H1 (cell line): ENCODE measurements at regions not wholly inside any gene's neighbourhood (a gene's known extent, or its start where the extent isn't known, plus 50 kb on each side); places are given as distances from the start of the nearest gene placed in this dataset.

Experiments used
- SAP30 ChIP-seq: fragments of 300-600 bp; sonication (generic); IDR thresholded peaks from 2 replicates; pipeline ENCODE4 v1.7.1; 2012; ENCODE audit warnings: low read length, moderate library complexity, mild to moderate bottlenecking, inconsistent platforms; ENCODE audit not compliant: insufficient read depth, insufficient replicate concordance
- SP2 ChIP-seq: IDR thresholded peaks from 2 replicates; pipeline ENCODE4 v1.6.1; 2012; ENCODE audit warnings: mild to moderate bottlenecking, low read length, inconsistent platforms

DNA sequence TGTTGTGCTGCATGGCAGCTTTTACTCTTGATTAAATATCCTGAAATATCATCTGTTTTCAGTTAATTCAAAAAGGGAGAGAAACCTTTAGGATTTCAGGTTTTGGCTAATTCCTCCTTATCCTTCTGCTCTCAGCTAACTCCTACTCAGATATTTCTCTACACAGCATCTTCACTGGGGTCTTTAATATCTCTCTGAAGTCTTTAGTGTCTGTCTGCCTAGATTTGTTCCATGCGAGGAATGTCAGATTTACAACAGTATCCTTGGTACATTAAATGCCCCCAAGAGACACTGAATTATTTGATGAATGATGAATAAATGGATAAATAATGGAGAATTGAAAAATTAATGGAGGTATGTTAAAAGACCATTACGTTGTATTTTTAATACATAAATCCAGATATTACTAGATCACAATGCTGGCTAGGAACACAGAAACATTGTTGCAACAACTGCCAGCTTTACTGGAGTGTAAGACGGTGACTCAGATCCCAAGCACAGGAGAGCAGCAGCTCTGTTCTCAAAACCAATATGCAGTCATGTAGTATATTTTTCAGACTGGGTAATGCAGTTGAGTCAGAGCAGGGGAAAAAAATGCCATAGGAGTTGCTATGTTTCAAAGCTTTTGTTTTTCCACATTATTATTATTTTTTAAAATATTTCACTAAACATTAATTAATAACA, 388.0 kb upstream of the SYT4 start (continued):
- TF ChIP-seq SP2 (no peak), SAP30 (no peak)
